IMR-90 (cell line): ENCODE measurements at regions not wholly inside any gene's neighbourhood (a gene's known extent, or its start where the extent isn't known, plus 50 kb on each side); places are given as distances from the start of the nearest gene placed in this dataset.

Experiments
- ATAC-seq: fragments of 200-7000 bp; cut with Tn5 transposase; 2 replicates; pipeline ENCODE4 v1.9.1; 2020; ENCODE audit warnings: low read depth, mild to moderate bottlenecking, moderate library complexity
- BruUV-seq: library from RNA; stranded (reverse); fragments of 400-500 nt; replicated peaks from 2 replicates; lab custom pipeline; 2021; lab: Mats Ljungman, UMichigan
- CTCF ChIA-PET: fragments of 300-600 bp; formaldehyde crosslinking; extraction: SDS; loops from one replicate; lab custom pipeline; 2021; ENCODE audit warnings: antibody characterized with exemption; lab: Yijun Ruan, JAX
- POLR2A ChIA-PET: fragments of 300-600 bp; sonication (Branson Sonifier 250); formaldehyde crosslinking; loops from one replicate; lab custom pipeline; 2022; ENCODE audit warnings: antibody characterized with exemption; ENCODE audit not compliant: unreplicated experiment; lab: Charles Lee
- DNase-seq: peaks from one replicate; pipeline ENCODE4 v3.0.0; 2013
- H2AFZ ChIP-seq: replicated peaks from 2 replicates; pipeline ENCODE3; 2013; ENCODE audit warnings: low read length, mild to moderate bottlenecking; ENCODE audit not compliant: poor library complexity
- H2AK5ac ChIP-seq: 2 replicates; pipeline ENCODE4 v1.6.1; 2013; ENCODE audit warnings: low read depth, low read length, inconsistent platforms
- H2AK9ac ChIP-seq: replicated peaks from 2 replicates; pipeline ENCODE3; 2013; ENCODE audit warnings: mild to moderate bottlenecking, low read depth, low read length, moderate library complexity; ENCODE audit not compliant: poor library complexity
- H2BK120ac ChIP-seq: 2 replicates; pipeline ENCODE4 v1.6.1; 2013; ENCODE audit warnings: low read depth, low read length, inconsistent platforms
- H2BK15ac ChIP-seq: 3 replicates; pipeline ENCODE4 v1.6.1; 2013; ENCODE audit warnings: low read depth, low read length, inconsistent platforms
- H2BK20ac ChIP-seq: 2 replicates; pipeline ENCODE4 v1.6.1; 2013; ENCODE audit warnings: low read depth, mild to moderate bottlenecking, inconsistent platforms, low read length, moderate library complexity
- H2BK5ac ChIP-seq: 2 replicates; pipeline ENCODE4 v1.6.1; 2013; ENCODE audit warnings: mild to moderate bottlenecking, low read depth, low read length, inconsistent platforms; ENCODE audit not compliant: poor library complexity, severe bottlenecking
- H3K14ac ChIP-seq: replicated peaks from 2 replicates; pipeline ENCODE4 v1.6.1; 2013; ENCODE audit warnings: low read depth, low read length, inconsistent platforms
- H3K18ac ChIP-seq: 2 replicates; pipeline ENCODE4 v1.6.1; 2013; ENCODE audit warnings: low read depth, low read length, control low read depth
- H3K23ac ChIP-seq: 2 replicates; pipeline ENCODE4 v1.6.1; 2013; ENCODE audit warnings: low read depth, low read length, inconsistent platforms
- H3K27ac ChIP-seq: 2 replicates; pipeline ENCODE4 v1.5.1; 2013; ENCODE audit warnings: mild to moderate bottlenecking, control low read depth, low read length; ENCODE audit not compliant: insufficient read depth
- H3K27me3 ChIP-seq: 2 replicates; pipeline ENCODE4 v1.6.1; 2013; ENCODE audit warnings: low read length; ENCODE audit not compliant: control insufficient read depth, insufficient read depth
- H3K36me3 ChIP-seq: 2 replicates; pipeline ENCODE4 v1.6.1; 2013; ENCODE audit warnings: low read length, mixed read lengths; ENCODE audit not compliant: control insufficient read depth, insufficient read depth
- H3K4ac ChIP-seq: 2 replicates; pipeline ENCODE4 v1.6.1; 2013; ENCODE audit warnings: low read depth, low read length, inconsistent platforms
- H3K4me1 ChIP-seq: 2 replicates; pipeline ENCODE4 v1.6.1; 2013; ENCODE audit warnings: low read length, mixed read lengths; ENCODE audit not compliant: control insufficient read depth, insufficient read depth
- H3K4me2 ChIP-seq: 2 replicates; pipeline ENCODE4 v1.6.1; 2013; ENCODE audit warnings: low read depth, mild to moderate bottlenecking, control low read depth, low read length, moderate library complexity
- H3K4me3 ChIP-seq: 2 replicates; pipeline ENCODE4 v1.5.1; 2013; ENCODE audit warnings: low read depth, mild to moderate bottlenecking, control low read depth, low read length, moderate library complexity; ENCODE audit not compliant: insufficient read depth
- H3K56ac ChIP-seq: 2 replicates; pipeline ENCODE4 v1.6.1; 2013; ENCODE audit warnings: low read length, inconsistent platforms; ENCODE audit not compliant: insufficient read depth; ENCODE audit errors: extremely low read depth
- H3K79me1 ChIP-seq, 2 experiments: 2 replicates each; pipeline ENCODE4 v1.6.1; 2013; ENCODE audit warnings: low read length in 2 of 2, inconsistent platforms in 1 of 2, low read depth in 1 of 2
- H3K9ac ChIP-seq: 2 replicates; pipeline ENCODE4 v1.6.1; 2013; ENCODE audit warnings: low read depth, low read length, control low read depth
- H3K9me1 ChIP-seq: 2 replicates; pipeline ENCODE4 v1.6.1; 2013; ENCODE audit warnings: low read length, inconsistent platforms; ENCODE audit not compliant: insufficient read depth
- H3K9me3 ChIP-seq: 2 replicates; pipeline ENCODE4 v1.6.1; 2013; ENCODE audit warnings: low read length; ENCODE audit not compliant: control insufficient read depth, insufficient read depth
- H4K20me1 ChIP-seq: 2 replicates; pipeline ENCODE4 v1.6.1; 2013; ENCODE audit warnings: low read length, inconsistent platforms; ENCODE audit not compliant: insufficient read depth
- H4K5ac ChIP-seq: 2 replicates; pipeline ENCODE4 v1.6.1; 2013; ENCODE audit warnings: mild to moderate bottlenecking, low read depth, low read length, control low read depth
- H4K8ac ChIP-seq, 2 experiments: 2 replicates each; pipeline ENCODE4 v1.6.1; 2013; ENCODE audit warnings: low read depth in 2 of 2, low read length in 2 of 2, control low read depth in 1 of 2, inconsistent platforms in 1 of 2
- H4K91ac ChIP-seq: 2 replicates; pipeline ENCODE4 v1.6.1; 2013; ENCODE audit warnings: low read depth, low read length, inconsistent platforms; ENCODE audit not compliant: insufficient read depth
- CHD1 ChIP-seq: IDR thresholded peaks from 2 replicates; pipeline ENCODE4 v1.6.1; 2012; ENCODE audit warnings: low read depth, low read length, improper control_type of control experiment
- ELK1 ChIP-seq: fragments of 150-350 bp; IDR thresholded peaks from 2 replicates; pipeline ENCODE4 v1.6.1; 2016; ENCODE audit warnings: low read depth, mild to moderate bottlenecking, low read length, moderate library complexity, borderline replicate concordance
- MAFK ChIP-seq: IDR thresholded peaks from 2 replicates; pipeline ENCODE4 v1.6.1; 2012; ENCODE audit warnings: low read depth, low read length, improper control_type of control experiment
- MAZ ChIP-seq: IDR thresholded peaks from 2 replicates; pipeline ENCODE4 v1.6.1; 2012; ENCODE audit warnings: low read depth, mild to moderate bottlenecking, low read length, improper control_type of control experiment, moderate library complexity, borderline replicate concordance
- MXI1 ChIP-seq: IDR thresholded peaks from 2 replicates; pipeline ENCODE4 v1.6.1; 2012; ENCODE audit warnings: low read depth, mild to moderate bottlenecking, low read length, moderate library complexity, borderline replicate concordance
- POLR2A ChIP-seq: IDR thresholded peaks from 2 replicates; pipeline ENCODE4 v1.6.1; 2012; ENCODE audit warnings: mild to moderate bottlenecking, low read depth, low read length
- RCOR1 ChIP-seq: IDR thresholded peaks from 2 replicates; pipeline ENCODE4 v1.6.1; 2012; ENCODE audit warnings: mild to moderate bottlenecking, low read length, improper control_type of control experiment; ENCODE audit not compliant: insufficient replicate concordance
- SMC3 ChIP-seq: fragments of 150-350 bp; IDR thresholded peaks from 2 replicates; pipeline ENCODE4 v1.6.1; 2016; ENCODE audit warnings: low read depth, mild to moderate bottlenecking, antibody characterized with exemption, low read length, moderate library complexity
- WGBS, 2 experiments: methylation state at CpG; one replicate each; pipeline versions ENCODE4 v1.1.5 to v1.1.7; 2013; ENCODE audit warnings: missing lambda C conversion rate in 2 of 2; ENCODE audit not compliant: insufficient read length in 1 of 2; ENCODE audit errors: extremely low coverage in 2 of 2; 5-methylcytosine and 5-hydroxymethylcytosine counted together
- dilution Hi-C: fragments of 300-500 bp; cut with HindIII; formaldehyde crosslinking; loops from one replicate; pipeline ENCODE4 v1.14.3; 2018; ENCODE audit warnings: low sequenced_read_pairs; ENCODE audit not compliant: unreplicated experiment
- in situ Hi-C: fragments of 300-500 bp; cut with MboI; formaldehyde crosslinking; loops from 3 replicates; pipeline ENCODE4 v1.14.3; 2019; ENCODE audit warnings: low sequenced_read_pairs, inconsistent platforms, mixed read lengths
- intact Hi-C: fragments of 100-400 bp; cut with micrococcal nuclease; formaldehyde crosslinking; loops from 2 replicates; pipeline ENCODE4 v1.10.0; 2022

GRCh38 chr1:81156887-81157286 lies 643.8 kb upstream of the ADGRL2 start:
- Histone ChIP-seq H3K9me3 (no peaks in the 10 kb centered on the region), H3K4me2 (peak overlapping the region; percentile 30; the same call in 1 of the 2 replicates), H3K9ac (no peak overlapping the region), H3K4me3 (no peak overlapping the region), H3K27ac (peak overlapping the region; percentile 62; the same call in 1 of the 2 replicates), H2BK120ac (peak overlapping the region; percentile 90), H3K56ac (no peak overlapping the region), H2AK5ac (no peak overlapping the region), H2BK20ac (peak overlapping the region; percentile 75), H3K4ac (peak overlapping the region; percentile 82), H4K5ac (peak overlapping the region; percentile 96), H2AK9ac (no peak overlapping the region), H4K8ac (peak overlapping the region in 1 of 2 experiments; percentile 65; a peak in 2 of 4 replicates), H3K27me3 (no peaks in the 10 kb centered on the region), H3K36me3 (no peaks in the 10 kb centered on the region), H2AFZ (no peak overlapping the region), H4K20me1 (no peaks in the 10 kb centered on the region), H2BK5ac (peak overlapping the region; percentile 31), H3K4me1 (peaks cover 15% of the 10 kb centered on the region), H2BK15ac (no peak overlapping the region), H3K79me1 (no peaks in the 10 kb centered on the region), H3K14ac (peak overlapping the region; percentile 53), H3K23ac (no peak overlapping the region), H3K9me1 (no peaks in the 10 kb centered on the region), H4K91ac (peak overlapping the region; percentile 71; the same call in 1 of the 2 replicates), H3K18ac (peak overlapping the region; percentile 99)
- no TSS peak for BruUV-seq
- intact Hi-C loops = loop anchor here (5.0 kb wide), 1 partner anchor 940 kb away; no protein-coding TSS in a partner anchor
- WGBS, 2 experiments = no CpG with 5 or more reads among the region's 1 CpG
- dilution Hi-C loops = no loop called here
- CTCF ChIA-PET = no interaction called here
- DNase-seq (peak; percentile 27), ATAC-seq (peak; percentile 16; the same call in 1 of the 2 replicates)
- in situ Hi-C loops = no loop called here
- TF ChIP-seq MAZ (no peak), POLR2A (no peak), ELK1 (no peak), CHD1 (no peak), MAFK (no peak), RCOR1 (no peak), SMC3 (no peak), MXI1 (no peak)
- POLR2A ChIA-PET = no interaction called here
